ENCODE measurements at regions not wholly inside any gene's neighbourhood (a gene's known extent, or its start where the extent isn't known, plus 50 kb on each side); places are given as distances from the start of the nearest gene placed in this dataset.

DNA sequence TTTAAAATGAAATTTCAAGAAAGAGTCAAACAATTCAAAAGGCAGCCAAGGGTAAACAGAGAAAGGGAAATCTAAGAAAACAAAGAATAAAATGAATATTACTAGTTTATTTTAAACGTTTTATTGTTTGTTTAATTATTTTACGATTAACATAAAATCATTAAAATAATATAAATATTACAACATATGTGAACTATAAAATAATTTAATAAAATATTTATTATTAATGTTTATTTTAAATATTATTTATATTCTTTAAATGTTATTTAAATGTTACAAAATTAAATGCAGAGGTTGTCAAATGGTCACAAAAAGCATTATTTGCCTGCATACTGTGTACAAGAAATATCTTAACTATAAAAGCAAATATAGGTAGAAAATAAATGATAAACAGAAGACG, 786.7 kb upstream of the GHITM start:
- DNase-seq (ENCODE audit: extremely low read depth, low read depth) = no peak

DNA sequence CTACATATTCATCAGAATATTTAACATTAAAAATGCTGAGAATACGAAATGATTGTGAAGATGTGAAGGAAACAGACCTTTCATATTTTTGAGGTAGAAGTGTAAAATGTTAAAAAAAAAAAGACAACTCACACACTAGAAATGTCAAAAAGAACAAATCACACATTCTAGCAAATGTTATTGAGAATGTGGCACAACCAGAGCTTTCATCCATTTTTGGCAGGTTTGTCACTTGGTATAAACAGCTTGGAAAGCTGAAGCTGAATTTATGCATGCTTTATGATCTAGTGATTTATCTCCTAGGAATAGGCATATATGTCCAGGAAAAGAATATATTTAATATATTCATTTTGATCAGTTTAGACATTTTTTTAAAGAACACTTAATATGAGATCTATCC, 784.9 kb upstream of the GHITM start:
- DNase-seq (ENCODE audit: extremely low read depth, low read depth) = no peak

DNA sequence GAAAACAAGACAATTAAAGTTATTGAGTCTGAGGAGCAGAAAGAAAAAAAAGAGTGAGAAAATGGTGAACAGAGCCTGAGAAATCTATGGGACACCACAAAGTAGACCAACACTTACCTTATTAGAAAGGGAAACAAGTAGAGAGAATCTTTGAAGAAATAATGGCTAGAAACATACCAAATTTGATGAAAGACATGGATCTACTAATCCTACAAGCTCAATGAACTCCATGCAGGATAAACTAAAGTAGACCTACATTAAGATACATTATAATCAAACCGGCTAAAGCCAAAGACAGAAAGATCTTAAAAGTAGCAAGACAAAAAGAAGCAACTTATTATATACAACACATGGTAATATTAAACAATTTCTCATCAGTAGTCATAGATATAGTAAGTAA, 782.3 kb upstream of the GHITM start:
- DNase-seq (ENCODE audit: extremely low read depth, low read depth) = no peak

DNA sequence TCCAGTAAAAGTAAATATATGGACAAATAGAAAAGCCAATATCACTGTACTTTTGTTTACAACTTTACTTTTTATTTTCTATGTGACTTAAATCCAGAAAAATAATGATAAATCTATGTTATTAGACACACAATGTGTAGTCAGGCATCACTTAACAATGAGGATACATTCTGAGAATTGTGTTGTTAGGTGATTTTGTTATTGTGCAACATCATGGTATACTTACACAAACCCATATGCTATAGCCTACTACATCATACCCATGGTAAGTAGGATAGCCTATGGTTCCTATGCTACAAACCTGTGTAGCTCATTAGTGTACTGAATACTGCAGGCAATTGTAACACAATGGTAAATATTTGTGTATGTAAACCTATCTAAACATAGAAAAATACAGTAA, 781.7 kb upstream of the GHITM start:
- no peak for DNase-seq (ENCODE audit: extremely low read depth, low read depth)

DNA sequence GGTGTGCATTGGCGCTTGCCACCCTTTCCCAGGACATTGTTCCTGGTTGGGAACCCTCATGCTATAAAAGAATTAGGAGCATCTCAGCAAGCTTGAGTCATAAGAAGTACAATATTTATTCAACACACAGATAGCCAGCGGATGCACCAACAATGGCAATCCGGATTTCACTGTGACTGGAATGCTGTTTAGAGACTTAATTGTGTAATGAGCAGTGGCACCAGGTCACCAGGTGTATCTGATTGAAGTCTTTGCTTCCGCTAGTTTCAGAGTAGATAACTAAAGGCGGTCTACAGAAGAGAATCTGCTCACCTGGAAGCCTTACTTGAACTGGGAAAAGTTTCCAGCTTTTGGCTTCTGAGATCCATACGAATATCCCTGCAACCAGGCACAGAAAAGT, 772.3 kb upstream of the GHITM start:
- no peak for DNase-seq (ENCODE audit: extremely low read depth, low read depth)

DNA sequence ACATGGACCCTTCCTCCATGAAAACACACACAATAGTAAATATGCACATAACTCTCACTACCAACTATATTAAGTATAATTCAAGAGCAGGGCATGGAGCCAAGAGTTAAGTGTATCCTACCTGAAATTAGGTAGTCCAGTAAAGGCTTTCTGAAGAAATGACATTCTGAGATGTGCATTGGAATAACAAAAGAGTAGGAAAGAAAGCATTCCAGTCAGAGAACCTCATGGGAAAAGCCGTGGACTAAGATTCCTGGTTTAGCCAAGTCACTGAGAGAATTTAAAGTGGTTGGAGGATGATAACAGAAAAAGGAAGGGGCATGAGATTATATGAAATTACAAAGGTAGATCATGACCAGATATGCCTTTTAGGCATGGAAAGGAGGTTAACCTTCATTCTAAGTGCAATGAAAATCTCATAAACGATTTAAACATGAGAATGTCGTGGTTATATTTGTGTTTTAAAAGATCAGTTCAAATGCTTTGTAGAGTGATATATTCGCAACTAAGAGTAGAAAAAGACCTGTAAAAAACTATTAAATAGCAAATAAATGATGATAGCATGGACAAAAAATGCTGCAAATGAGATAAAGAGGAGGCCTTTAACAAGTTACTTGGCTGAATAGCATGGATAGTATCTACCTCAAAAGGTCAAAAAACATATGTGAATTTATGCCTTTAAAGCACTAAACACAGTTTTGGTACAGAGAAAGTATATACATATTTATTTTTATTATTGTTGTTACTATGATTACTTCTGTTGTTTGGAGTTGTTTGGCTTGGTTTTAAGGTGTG, 767.4 kb upstream of the GHITM start:
- DNase-seq (ENCODE audit: extremely low read depth, low read depth) = no peak

DNA sequence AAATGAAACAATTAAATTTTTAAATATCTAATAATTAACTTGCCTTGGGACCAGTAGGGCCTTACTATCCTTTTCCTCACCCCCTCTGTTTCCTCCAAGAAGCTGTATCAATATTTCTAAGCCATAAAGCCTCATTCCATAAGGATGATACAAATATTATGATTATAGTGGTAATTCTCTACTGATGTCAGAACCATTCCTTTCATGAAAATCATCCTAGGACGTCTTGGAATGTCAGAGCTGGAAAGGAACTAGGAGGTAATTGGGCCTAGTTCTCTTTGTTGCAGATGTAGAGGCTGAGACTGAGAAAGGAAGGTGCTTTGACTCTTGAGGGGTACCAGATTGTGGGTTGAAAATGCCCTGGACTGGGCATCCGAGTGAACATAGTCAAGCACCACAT, 766.7 kb upstream of the GHITM start:
- no peak for DNase-seq (ENCODE audit: extremely low read depth, low read depth)

DNA sequence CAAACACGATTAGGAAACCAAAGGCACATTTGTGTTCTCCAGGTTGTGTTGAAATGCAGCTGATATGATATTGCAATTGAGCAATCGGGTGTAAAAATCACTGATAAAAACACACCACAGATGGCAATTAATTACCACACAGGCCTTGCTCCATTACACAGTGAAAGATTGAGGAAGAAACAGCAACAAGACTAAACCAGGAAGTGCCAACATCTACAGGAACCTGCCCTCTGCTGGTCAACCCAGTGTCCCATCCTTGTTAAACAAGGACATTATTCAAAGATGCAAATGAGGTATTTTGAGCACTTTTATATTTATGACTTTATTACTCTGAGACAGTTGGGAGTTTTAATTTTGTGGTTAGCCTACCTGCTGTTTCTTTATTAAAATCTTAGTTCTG, 765.6 kb upstream of the GHITM start:
- peak; percentile 8 for DNase-seq (ENCODE audit: extremely low read depth, low read depth)

DNA sequence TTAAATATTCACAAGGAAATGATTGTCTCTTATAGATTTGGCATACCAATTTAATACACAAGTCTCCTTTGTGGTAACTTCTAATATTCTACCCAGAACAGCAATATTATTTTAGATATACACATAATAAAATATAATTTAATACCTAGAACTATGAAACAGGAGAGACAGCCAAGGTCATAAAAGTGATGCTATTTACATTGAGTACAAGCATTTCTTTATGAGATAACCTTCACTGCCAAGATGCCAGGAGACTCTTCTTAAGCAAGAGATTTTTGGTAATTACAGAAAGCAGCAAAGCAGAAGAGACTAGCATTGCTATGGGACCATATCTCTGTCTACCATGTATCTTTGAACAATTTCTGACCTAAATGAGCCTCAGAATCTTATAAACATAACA, 764.6 kb upstream of the GHITM start:
- DNase-seq (ENCODE audit: extremely low read depth, low read depth) = no peak

DNA sequence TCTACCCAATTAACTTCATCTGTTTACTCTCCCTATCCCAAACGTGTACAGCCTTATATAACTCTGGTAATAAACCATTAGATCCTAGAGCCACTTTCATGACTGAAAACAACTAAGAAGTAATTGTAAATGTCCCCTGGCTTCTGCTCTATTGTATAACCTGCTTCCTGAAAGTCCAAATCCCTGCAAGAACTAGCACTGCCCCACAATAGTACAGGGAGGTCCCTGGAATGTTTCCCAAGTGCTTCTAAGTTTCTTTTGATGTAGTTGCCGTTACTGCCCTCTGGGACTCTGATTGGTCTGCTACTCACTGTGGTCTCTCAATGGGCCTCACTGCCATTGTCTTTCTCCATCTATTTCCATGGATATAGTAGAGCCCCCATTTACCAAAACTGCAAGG, 764.0 kb upstream of the GHITM start:
- no peak for DNase-seq (ENCODE audit: extremely low read depth, low read depth)

DNA sequence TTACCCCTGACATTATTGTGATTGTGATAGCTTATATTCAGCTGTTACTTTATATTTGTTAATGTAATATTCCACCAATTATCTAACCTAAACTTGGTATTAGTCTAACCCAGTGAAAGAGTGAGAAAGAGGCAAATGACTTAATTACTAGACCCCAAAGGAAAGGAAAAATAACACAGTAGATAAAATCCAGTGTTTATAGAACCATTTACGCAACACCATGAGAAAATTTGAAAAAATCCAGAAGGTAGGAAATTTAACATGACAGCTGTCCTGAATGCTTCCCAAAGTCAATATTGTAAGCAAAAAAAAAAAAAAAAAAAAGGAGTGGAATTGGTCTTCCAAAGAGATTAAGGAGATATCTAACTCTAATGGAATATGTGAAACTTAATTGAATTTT, 741.5 kb upstream of the GHITM start:
- DNase-seq (ENCODE audit: extremely low read depth, low read depth) = no peak

DNA sequence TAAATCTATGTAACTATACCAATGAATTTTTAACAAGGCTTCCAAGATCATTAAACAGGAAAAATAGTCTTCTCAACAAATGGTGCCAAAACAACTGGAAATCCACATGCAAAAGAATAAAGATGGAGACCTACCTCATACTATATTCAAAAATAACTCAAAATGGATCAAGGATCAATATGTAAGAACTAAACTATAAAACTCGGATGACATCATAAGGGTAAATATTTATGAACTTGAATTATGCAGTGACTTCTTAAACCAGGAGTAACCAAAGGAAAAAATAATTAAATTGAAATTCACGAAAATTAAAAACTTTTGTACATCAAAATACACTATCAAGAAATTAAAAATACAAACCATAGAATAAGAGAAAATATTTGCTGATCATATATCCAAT, 728.7 kb upstream of the GHITM start:
- DNase-seq (ENCODE audit: extremely low read depth, low read depth) = no peak

DNA sequence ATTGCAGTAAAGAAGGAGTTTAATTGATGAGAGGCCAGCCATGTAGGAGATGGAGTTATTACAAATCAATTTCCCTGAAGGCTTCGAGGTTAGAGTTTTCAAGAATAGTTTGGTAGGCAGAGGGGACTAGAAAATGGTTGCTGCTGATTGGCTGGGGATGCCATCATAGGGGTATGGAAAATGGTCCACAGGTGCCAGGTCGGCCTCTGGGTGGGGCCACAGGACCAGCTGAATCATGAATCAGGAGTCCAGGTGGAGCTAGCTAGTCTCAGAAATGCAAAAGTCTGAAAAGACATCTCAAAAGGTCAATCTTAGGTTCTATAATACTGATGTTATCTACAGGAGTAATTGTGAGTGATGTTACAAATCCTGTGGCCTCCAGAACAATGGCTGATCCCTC, 714.0 kb upstream of the GHITM start:
- no peak for DNase-seq (ENCODE audit: extremely low read depth, low read depth)

DNA sequence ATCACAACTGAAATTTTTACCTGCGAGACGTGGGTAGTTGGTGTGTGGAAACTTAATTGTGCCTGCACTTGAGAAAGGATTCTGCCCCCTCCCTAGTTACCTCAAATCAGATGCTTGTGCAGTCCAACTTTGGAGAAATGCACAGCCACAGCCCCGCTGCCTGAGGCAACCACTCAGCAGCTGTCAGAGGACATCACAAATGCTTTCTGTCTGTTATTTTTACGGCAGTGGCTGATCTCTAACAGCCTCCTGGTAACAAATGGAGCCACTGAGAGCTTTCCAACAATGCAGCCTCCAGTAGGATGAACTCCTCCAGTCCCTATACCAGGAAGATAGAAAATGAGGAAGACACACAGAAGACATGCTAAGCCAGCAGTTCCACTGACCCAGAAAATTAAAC, 712.2 kb upstream of the GHITM start:
- no peak for DNase-seq (ENCODE audit: extremely low read depth, low read depth)

DNA sequence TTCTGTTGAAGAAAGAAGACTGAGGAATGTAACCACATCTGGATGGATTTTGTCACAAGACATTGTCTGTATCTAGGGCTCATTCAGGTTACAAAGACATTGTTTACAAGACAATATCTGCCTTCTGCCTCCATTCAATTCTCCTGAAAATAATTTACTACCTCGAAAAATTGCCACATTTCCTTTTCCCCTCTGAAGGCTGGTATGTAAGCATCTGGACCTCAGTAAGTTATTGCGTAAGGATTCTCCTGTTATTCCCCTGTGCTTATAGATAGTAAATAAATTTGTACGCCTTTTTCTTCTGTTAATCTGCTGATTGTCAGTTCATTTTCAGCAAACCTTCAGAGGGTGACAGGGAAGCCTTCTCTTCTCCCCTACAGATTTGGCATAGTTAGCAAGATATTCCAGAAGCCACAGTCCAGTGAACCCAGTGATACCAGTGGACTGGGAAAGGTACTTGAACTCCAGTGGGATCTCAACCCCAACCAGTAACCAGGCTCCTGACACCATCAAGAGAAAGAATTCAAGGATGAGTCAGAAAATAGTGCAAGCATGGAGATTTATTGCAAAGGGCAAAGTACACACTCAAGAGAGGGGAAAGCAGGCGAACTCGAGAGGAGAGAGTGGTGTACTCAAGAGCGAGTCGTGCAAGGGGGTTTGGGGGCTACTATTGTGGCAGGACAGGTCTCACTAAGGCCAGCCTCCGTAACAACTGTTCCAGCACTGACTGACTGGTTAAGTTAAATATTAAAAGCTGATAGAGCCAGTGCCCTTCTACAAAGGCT, 706.9 kb upstream of the GHITM start:
- no peak for DNase-seq (ENCODE audit: extremely low read depth, low read depth)

DNA sequence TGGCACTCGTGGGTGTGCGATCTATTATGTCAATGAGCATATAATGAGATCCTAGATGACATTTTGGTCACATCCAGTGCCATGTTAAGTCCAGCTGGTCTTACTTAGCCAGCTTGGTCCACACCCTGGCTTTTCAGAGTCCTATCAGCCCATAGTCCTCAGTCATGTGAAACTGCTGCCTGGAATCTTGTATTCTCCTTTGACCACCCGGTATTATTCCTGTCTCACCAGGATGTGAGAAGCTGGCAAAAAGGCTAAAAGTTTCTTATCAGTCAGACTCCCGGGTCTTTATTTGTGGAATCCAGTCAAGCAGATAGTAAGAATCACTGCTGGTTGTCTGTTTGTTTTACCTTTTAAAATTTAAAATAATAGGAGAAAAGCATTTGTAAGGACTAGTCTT, 705.6 kb upstream of the GHITM start:
- DNase-seq (ENCODE audit: extremely low read depth, low read depth) = no peak

DNA sequence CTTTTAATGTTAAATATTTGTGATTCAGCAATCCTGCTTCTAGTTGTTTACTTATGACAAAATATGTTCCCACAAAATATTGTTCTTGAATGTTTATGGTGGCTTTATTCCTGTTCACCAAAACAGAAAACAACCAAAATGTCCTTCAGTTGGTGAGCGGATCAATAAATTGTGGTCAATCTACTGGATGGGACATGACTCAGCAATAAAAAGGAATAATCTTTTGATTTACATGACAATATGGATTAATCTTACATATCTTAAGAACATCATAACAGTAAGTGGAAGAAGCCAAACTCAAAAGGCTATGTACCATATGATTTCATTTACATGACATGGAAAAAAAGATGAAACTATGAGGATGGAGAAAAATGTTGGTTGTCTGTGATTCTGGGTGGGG, 691.3 kb upstream of the GHITM start:
- no peak for DNase-seq (ENCODE audit: extremely low read depth, low read depth)

DNA sequence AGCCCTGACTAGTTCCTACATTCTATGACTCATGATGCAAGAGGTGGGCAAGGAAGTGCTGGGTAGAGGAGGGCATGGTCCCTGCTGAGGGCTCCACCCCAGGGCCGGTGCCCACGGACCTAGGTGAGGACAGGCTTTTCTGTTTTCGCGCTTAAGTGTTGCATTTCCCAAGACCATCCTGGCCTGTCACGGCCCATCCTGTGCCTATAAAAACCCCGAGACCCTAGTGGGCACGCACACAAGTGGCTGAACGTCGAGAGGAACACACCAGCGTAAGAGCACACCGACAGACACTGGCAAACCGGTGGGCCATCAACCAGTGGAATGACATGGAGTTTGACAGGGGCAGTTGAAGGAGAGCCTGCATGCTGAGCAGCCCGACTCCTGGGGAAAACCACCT, 680.7 kb upstream of the GHITM start:
- no peak for DNase-seq (ENCODE audit: extremely low read depth, low read depth)

DNA sequence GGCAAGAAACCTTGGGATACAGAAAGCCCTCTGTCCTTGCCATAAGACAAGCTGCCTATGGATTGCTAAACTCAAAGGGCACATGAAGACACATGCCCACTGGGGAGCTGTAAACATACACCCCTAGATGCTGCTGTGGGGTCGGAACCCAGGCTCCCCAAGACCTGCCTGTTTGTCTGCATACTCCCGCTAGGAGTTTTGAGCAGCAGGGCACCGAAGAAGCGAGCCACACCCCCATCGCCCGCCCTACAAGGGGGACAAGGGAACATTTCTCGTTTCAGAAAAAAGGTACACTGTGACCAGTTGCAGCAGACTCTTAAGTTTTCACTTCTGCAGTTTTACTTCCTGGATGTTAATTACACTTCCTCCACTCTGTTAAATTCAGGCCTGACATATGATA, 680.2 kb upstream of the GHITM start:
- DNase-seq (ENCODE audit: extremely low read depth, low read depth) = no peak

DNA sequence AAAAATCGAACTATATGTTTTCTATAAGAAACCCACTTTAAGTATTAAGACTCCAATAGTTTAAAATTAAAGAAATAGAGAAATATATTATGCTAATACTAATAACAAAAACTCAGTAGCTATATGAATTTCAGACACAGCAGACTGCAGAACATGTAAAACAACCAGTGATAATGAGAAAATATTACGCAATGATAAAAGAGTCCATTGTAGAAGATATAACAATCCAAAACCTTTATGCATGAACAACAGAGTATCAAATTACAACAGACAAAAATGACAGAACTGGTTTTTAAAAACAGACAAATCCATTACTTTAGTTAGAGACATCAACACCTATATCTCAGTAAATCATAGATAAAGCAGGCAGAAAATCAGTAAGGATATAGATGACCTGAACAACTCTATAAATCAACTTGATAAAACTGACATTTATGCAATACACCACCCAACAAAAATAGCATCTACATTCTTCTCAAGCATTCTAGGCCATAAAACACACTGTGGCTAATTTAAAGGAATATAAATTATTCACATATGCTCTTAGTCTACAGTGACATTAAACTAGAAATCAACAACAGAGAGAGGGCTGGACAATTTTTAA, 669.5 kb upstream of the GHITM start:
- no peak for DNase-seq (ENCODE audit: extremely low read depth, low read depth)

DNA sequence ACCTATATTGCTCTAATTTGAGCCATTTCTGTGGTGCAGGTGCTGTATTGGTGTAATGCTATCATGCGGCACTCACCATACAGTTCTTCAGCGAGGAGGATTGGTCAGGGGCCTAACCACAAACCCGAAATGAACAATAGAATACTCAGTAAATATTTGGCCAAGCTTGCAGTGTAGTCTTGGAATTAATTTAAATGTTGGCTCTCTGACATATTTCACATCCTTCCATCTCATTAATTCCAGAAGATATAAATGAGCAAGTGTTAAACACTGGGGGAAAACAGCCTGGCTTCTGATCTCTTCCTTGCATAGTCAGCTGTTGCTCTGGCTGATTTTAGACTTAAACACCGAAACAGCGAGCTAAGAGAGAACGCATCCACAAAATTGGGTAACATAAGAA, 663.1 kb upstream of the GHITM start:
- DNase-seq (ENCODE audit: extremely low read depth, low read depth) = no peak

DNA sequence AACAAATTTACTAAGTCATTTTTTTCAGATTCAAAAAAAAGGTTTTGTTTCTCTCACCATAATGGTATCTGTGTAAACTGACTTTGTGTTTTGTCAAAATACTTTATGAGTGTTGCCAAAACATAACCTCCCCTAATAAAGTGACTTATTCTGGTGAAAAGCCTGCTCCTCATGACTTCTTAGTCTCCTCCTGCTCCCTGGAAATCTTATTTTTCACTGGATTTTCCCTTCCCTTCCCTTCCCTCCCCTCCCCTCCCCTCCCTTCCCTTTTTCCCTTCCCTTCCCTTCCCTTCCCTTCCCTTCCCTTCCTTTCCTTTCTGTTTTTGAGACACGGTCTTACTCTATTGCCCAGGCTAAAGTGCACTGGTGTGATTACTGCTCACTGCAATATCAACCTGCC, 650.1 kb upstream of the GHITM start:
- no peak for DNase-seq (ENCODE audit: extremely low read depth, low read depth)
